ENCODE measurements at regions not wholly inside any gene's neighbourhood (a gene's known extent, or its start where the extent isn't known, plus 50 kb on each side); places are given as distances from the start of the nearest gene placed in this dataset.
A peak's percentile ranks its signal among the peaks of the same experiment; 100 is the strongest.

DNA sequence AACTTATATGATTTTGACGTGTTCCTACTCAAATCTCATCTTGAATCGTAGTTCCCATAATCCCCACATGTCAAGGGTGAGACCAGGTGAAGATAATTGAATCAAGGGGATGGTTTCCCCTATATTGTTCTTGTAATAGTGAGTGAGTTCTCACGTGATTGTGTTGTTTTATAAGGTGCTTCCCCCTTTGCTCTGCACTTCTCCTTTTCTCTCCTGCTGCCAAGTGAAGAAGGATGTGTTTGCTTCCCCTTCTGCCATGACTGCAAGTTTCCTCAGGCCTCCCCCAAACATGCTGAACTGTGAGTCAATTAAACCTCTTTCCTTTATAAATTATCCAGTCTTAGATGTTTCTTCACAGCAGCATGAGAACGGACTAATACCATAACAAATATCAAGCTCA, 83.2 kb downstream of the MANEA start:
- Histone ChIP-seq H3K4me1 (ENCODE audit: control insufficient read depth, insufficient read depth, low read length, unreplicated experiment) (no peaks in the 10 kb centered on the region), H2AFZ (ENCODE audit: low read length, unreplicated experiment) (no peak overlapping the region), H3K27ac (ENCODE audit: low read depth, low read length) (no peak overlapping the region), H3K79me2 (ENCODE audit: control insufficient read depth, insufficient read depth, low read length, unreplicated experiment) (no peaks in the 10 kb centered on the region), H3K4me3 (ENCODE audit: low read depth, low read length) (no peak overlapping the region), H3K36me3 (ENCODE audit: insufficient read depth, low read length) (no peaks in the 10 kb centered on the region), H3K27me3 (ENCODE audit: insufficient read depth, low read length) (no peaks in the 10 kb centered on the region)

DNA sequence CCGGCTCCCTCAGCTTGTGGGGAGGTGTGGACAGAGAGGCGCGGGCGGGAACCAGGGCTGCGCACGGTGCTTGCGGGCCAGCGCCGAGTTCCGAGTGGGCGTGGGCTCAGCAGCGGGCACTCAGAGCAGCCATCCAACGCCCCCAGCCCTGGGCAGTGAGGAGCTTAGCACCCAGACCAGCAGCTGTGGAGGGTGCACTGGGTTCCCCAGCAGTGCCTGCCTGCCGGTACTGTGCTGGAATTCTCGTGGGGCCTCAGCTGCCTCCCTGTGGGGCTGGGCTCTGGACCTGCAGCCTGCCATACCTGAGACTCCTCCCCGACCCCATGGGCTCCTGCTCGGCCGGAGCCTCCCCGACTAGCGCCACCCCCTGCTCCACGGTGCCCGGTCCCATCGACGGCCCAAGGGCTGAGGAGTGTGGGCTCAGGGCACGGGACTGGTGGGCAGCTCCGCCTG, 92.7 kb downstream of the MANEA start:
- H3K79me2 ChIP-seq (ENCODE audit: control insufficient read depth, insufficient read depth, low read length, unreplicated experiment) = no peaks in the 10 kb centered on the region
- H2AFZ ChIP-seq (ENCODE audit: low read length, unreplicated experiment) = no peak overlapping the region
- no peak overlapping the region for H3K27ac ChIP-seq (ENCODE audit: low read depth, low read length)
- no peaks in the 10 kb centered on the region for H3K4me1 ChIP-seq (ENCODE audit: control insufficient read depth, insufficient read depth, low read length, unreplicated experiment)
- no peaks in the 10 kb centered on the region for H3K27me3 ChIP-seq (ENCODE audit: insufficient read depth, low read length)
- H3K4me3 ChIP-seq (ENCODE audit: low read depth, low read length) = no peak overlapping the region
- H3K36me3 ChIP-seq (ENCODE audit: insufficient read depth, low read length) = no peaks in the 10 kb centered on the region

DNA sequence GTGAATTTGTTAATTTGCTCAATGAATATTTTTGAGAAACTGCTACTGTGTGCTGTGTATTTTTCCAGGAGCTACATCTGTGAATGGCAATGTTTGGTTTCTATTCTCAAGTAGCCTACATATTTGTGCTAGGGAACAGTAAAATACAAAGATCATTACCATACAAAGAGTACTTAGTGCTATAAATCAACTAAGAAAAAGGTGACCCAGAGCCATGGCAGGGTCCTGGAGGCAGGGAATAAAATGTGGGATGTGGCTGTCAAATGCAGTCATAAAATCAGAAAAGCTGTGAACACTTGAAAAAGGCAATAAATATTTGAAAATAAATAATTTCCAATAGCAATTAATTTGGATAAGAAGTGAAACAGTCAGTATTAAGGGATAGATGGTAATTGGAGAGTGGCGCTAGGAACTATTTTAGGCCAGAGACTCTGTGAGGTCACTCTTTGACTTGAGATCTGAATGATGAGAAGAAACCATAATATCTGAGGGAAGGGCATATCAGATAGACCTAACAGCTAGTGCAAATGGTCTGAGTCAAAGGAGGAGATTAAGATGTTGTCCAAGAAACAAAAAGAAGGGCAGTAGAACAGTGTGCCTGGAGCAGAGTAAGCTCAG, 98.8 kb downstream of the MANEA start:
- Histone ChIP-seq H3K4me1 (ENCODE audit: control insufficient read depth, insufficient read depth, low read length, unreplicated experiment) (no peaks in the 10 kb centered on the region), H3K27me3 (ENCODE audit: insufficient read depth, low read length) (no peaks in the 10 kb centered on the region), H3K4me3 (ENCODE audit: low read depth, low read length) (no peak overlapping the region), H2AFZ (ENCODE audit: low read length, unreplicated experiment) (no peak overlapping the region), H3K27ac (ENCODE audit: low read depth, low read length) (no peak overlapping the region), H3K36me3 (ENCODE audit: insufficient read depth, low read length) (no peaks in the 10 kb centered on the region), H3K79me2 (ENCODE audit: control insufficient read depth, insufficient read depth, low read length, unreplicated experiment) (no peaks in the 10 kb centered on the region)

DNA sequence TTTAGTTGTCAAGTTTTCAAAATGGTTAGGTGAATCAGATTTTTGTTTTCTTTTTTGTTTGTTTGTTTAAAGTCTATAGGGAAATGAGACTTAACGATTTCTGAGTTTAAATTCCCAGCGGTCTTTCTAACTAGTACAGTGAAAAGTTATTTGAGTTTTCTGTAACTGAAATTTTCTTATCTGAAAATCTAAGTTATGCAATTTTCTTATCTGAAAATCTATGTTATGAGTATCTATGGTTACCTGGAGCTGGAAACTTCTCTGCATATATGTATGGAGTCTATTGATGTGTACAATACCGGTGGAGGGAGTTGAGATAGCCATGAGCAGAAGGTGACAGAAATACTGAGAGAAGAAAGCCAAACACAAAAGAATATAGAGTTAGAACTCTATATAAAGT, 102.6 kb downstream of the MANEA start:
- H3K27ac ChIP-seq (ENCODE audit: low read depth, low read length) = no peak overlapping the region
- no peaks in the 10 kb centered on the region for H3K36me3 ChIP-seq (ENCODE audit: insufficient read depth, low read length)

DNA sequence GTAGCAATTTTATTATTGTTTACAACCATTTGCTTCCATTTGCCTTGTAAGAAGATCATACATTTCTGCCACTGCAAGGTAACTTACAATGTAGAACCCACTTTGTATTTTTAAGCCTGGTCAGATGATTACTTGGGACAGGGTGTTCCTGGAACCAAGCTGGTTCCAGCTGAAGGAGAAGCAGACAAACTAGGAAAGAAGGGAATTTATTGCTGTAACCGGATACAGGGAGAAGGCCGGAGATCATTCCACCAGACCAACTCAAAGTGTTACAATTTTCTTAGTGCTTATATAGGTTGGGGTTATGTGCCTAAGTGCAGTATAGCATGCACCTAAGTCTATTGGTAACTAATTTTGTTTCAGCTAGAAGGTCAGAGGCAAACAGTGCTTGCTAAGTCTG, 104.4 kb downstream of the MANEA start:
- Histone ChIP-seq H3K27ac (ENCODE audit: low read depth, low read length) (no peak overlapping the region), H3K4me3 (ENCODE audit: low read depth, low read length) (no peak overlapping the region), H2AFZ (ENCODE audit: low read length, unreplicated experiment) (no peak overlapping the region), H3K36me3 (ENCODE audit: insufficient read depth, low read length) (no peaks in the 10 kb centered on the region), H3K4me1 (ENCODE audit: control insufficient read depth, insufficient read depth, low read length, unreplicated experiment) (no peaks in the 10 kb centered on the region), H3K79me2 (ENCODE audit: control insufficient read depth, insufficient read depth, low read length, unreplicated experiment) (no peaks in the 10 kb centered on the region), H3K27me3 (ENCODE audit: insufficient read depth, low read length) (0 out of 2 replicates have a peak, but pooled peaks cover 2% of the 10 kb centered on the region)

More for the DNA sequence above, 102.6 kb downstream of the MANEA start:
- Histone ChIP-seq H3K4me3 (ENCODE audit: low read depth, low read length) (no peak overlapping the region), H3K27me3 (ENCODE audit: insufficient read depth, low read length) (no peaks in the 10 kb centered on the region), H3K4me1 (ENCODE audit: control insufficient read depth, insufficient read depth, low read length, unreplicated experiment) (no peaks in the 10 kb centered on the region), H3K79me2 (ENCODE audit: control insufficient read depth, insufficient read depth, low read length, unreplicated experiment) (no peaks in the 10 kb centered on the region), H2AFZ (ENCODE audit: low read length, unreplicated experiment) (no peak overlapping the region)

DNA sequence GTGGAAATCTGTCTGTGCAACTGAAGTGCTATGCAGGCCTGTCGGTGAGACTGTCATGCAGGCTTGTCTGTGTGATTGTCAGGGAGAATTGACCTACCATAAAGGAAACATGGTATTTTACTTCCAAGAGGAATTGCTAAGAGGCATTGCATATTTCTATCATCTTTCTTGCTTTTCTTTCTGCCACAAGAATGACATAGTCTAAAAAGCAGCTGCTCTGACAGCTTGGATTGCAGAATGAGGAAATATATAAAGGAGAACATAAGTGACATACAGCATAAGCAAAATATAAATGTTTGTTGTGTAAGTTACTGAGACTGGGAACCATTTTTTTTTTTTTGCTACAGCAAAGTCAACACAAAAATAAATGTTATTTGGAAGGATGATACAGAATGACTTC, 105.1 kb downstream of the MANEA start:
- no peaks in the 10 kb centered on the region for H3K79me2 ChIP-seq (ENCODE audit: control insufficient read depth, insufficient read depth, low read length, unreplicated experiment)
- no peak overlapping the region for H3K27ac ChIP-seq (ENCODE audit: low read depth, low read length)
- H3K4me3 ChIP-seq (ENCODE audit: low read depth, low read length) = no peak overlapping the region
- no peaks in the 10 kb centered on the region for H3K36me3 ChIP-seq (ENCODE audit: insufficient read depth, low read length)
- H3K4me1 ChIP-seq (ENCODE audit: control insufficient read depth, insufficient read depth, low read length, unreplicated experiment) = no peaks in the 10 kb centered on the region
- H2AFZ ChIP-seq (ENCODE audit: low read length, unreplicated experiment) = no peak overlapping the region
- H3K27me3 ChIP-seq (ENCODE audit: insufficient read depth, low read length) = 0 out of 2 replicates have a peak, but pooled peaks cover 3% of the 10 kb centered on the region

DNA sequence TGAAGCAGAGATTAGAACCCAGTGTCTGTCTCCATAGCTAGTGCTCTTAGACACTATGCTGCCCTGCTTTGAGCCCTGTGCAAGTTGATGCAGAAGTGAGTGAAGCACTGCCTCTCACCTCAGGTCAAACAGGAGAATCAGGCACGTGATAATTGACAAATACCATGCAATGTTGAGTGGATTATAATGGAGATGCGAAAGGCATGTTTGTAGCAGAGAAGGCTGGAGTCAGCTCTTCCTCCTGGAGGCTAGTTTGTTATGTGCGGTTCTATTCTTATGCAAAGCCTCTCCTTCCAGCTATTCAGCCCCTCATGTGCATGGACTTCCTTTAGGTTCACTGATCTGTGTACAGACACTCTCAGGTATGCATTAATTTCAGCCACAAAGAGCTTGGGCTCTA, 108.5 kb downstream of the MANEA start:
- no peaks in the 10 kb centered on the region for H3K79me2 ChIP-seq (ENCODE audit: control insufficient read depth, insufficient read depth, low read length, unreplicated experiment)
- H3K4me3 ChIP-seq (ENCODE audit: low read depth, low read length) = no peak overlapping the region
- no peaks in the 10 kb centered on the region for H3K4me1 ChIP-seq (ENCODE audit: control insufficient read depth, insufficient read depth, low read length, unreplicated experiment)
- H2AFZ ChIP-seq (ENCODE audit: low read length, unreplicated experiment) = no peak overlapping the region
- no peak overlapping the region for H3K27ac ChIP-seq (ENCODE audit: low read depth, low read length)
- no peaks in the 10 kb centered on the region for H3K36me3 ChIP-seq (ENCODE audit: insufficient read depth, low read length)
- H3K27me3 ChIP-seq (ENCODE audit: insufficient read depth, low read length) = 0 out of 2 replicates have a peak, but pooled peaks cover 3% of the 10 kb centered on the region

DNA sequence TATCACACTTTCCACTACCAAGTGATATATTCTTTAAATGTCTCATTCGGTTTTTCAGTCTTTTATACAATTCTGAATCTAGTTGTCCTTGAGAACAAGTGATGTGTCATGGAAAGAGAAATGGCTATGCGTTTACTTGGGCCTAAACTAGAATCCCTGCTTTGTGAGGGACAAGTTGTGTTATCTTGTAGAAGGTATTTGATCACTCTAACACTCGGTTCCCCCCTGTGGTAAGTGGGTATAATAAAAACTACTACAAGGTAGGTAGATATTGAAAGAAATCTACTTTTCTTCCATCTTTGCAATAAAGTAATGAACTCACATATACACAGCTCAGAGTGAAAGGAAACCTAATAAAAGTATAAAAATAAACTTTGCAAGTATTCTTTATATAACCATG, 108.9 kb downstream of the MANEA start:
- H3K27ac ChIP-seq (ENCODE audit: low read depth, low read length) = no peak overlapping the region
- H3K4me3 ChIP-seq (ENCODE audit: low read depth, low read length) = no peak overlapping the region
- no peaks in the 10 kb centered on the region for H3K36me3 ChIP-seq (ENCODE audit: insufficient read depth, low read length)
- no peaks in the 10 kb centered on the region for H3K79me2 ChIP-seq (ENCODE audit: control insufficient read depth, insufficient read depth, low read length, unreplicated experiment)
- H3K27me3 ChIP-seq (ENCODE audit: insufficient read depth, low read length) = 0 out of 2 replicates have a peak, but pooled peaks cover 3% of the 10 kb centered on the region
- H3K4me1 ChIP-seq (ENCODE audit: control insufficient read depth, insufficient read depth, low read length, unreplicated experiment) = no peaks in the 10 kb centered on the region
- H2AFZ ChIP-seq (ENCODE audit: low read length, unreplicated experiment) = no peak overlapping the region

DNA sequence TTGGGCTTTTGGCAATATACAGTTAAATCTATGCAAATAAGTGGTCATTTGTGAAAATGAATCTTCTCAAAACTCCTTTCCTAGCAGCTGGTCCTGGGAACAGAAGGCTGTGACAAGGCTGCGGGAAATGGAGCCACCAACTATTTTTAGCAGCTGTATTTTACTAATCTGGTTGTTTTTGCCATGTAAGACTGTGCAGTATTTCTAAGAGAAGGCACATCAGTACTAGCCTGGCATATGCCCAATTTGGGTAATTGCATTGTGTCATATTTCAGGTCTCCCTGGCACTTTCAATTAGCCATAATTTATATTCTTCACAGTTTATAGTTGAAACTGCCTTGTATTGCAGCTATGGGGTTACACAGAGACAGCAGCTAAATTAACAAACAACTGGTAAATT, 109.6 kb downstream of the MANEA start:
- H3K79me2 ChIP-seq (ENCODE audit: control insufficient read depth, insufficient read depth, low read length, unreplicated experiment) = no peaks in the 10 kb centered on the region
- no peak overlapping the region for H3K27ac ChIP-seq (ENCODE audit: low read depth, low read length)
- H3K36me3 ChIP-seq (ENCODE audit: insufficient read depth, low read length) = no peaks in the 10 kb centered on the region
- H3K27me3 ChIP-seq (ENCODE audit: insufficient read depth, low read length) = 0 out of 2 replicates have a peak, but pooled peaks cover 3% of the 10 kb centered on the region
- no peaks in the 10 kb centered on the region for H3K4me1 ChIP-seq (ENCODE audit: control insufficient read depth, insufficient read depth, low read length, unreplicated experiment)
- H2AFZ ChIP-seq (ENCODE audit: low read length, unreplicated experiment) = no peak overlapping the region
- H3K4me3 ChIP-seq (ENCODE audit: low read depth, low read length) = no peak overlapping the region

DNA sequence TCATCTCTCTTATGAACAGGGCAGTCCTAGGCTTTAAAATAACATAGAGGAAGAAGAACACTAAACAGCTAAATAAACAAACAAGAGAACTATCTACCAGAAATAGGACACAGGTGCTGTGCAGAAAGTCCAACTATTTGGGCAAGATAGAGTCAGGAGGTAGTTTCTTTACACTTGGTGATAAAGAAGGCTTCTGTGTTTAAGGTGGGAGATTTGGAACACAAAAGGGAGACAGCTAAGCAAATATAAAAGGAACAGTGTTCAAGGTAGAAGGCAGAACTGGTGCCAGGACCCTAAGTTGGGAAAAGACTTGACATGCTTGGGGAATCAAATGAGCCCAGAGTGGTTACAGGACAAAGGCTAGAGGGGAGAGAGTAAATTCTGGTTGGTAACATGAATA, 110.5 kb downstream of the MANEA start:
- Histone ChIP-seq H3K27ac (ENCODE audit: low read depth, low read length) (no peak overlapping the region), H3K27me3 (ENCODE audit: insufficient read depth, low read length) (0 out of 2 replicates have a peak, but pooled peaks cover 3% of the 10 kb centered on the region), H3K4me1 (ENCODE audit: control insufficient read depth, insufficient read depth, low read length, unreplicated experiment) (no peaks in the 10 kb centered on the region), H3K79me2 (ENCODE audit: control insufficient read depth, insufficient read depth, low read length, unreplicated experiment) (no peaks in the 10 kb centered on the region), H3K36me3 (ENCODE audit: insufficient read depth, low read length) (no peaks in the 10 kb centered on the region), H3K4me3 (ENCODE audit: low read depth, low read length) (no peak overlapping the region), H2AFZ (ENCODE audit: low read length, unreplicated experiment) (no peak overlapping the region)

DNA sequence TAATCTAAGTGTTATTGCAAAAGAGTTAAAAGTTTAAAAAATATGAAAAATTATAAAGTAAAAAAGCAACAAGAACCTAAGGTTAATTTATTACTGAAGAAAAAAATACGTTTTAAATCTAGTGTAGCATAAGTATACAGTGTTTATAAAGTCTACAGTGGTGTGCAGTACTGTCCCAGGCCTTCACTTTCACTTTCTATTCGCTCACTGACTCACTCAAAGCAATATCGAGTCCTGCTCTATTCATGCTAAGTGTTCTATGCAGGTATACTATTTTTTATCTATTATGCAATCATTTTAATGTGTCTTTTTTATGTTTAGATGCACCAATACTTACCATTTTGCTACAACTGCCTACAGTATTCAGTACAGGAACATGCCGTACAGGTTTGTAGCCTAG, 113.0 kb downstream of the MANEA start:
- Histone ChIP-seq H3K4me3 (ENCODE audit: low read depth, low read length) (peak overlapping the region; percentile 68), H2AFZ (ENCODE audit: low read length, unreplicated experiment) (no peak overlapping the region), H3K79me2 (ENCODE audit: control insufficient read depth, insufficient read depth, low read length, unreplicated experiment) (no peaks in the 10 kb centered on the region), H3K27me3 (ENCODE audit: insufficient read depth, low read length) (0 out of 2 replicates have a peak, but pooled peaks cover 3% of the 10 kb centered on the region), H3K4me1 (ENCODE audit: control insufficient read depth, insufficient read depth, low read length, unreplicated experiment) (no peaks in the 10 kb centered on the region), H3K27ac (ENCODE audit: low read depth, low read length) (no peak overlapping the region), H3K36me3 (ENCODE audit: insufficient read depth, low read length) (no peaks in the 10 kb centered on the region)
